ENCODE measurements at regions not wholly inside any gene's neighbourhood (a gene's known extent, or its start where the extent isn't known, plus 50 kb on each side); places are given as distances from the start of the nearest gene placed in this dataset.

- no peak for TF ChIP-seq POLR2A (IDR thresholded peaks at IDR 0.05; ENCODE audit: low read depth)
- no peak for TF ChIP-seq POLR2AphosphoS5 (IDR thresholded peaks at IDR 0.05)
- no peak for TF ChIP-seq CTCF (IDR thresholded peaks at IDR 0.05)
- no peak for TF ChIP-seq EP300 (IDR thresholded peaks at IDR 0.05)
- Histone ChIP-seq H3K4me1 (peaks cover 0 to 15% (median 4%) of the 10 kb centered on the region in 4 donors), H3K36me3 (no peaks in the 10 kb centered on the region), H3K4me3 (no peak overlapping the region), H3K9me3 (no peaks in the 10 kb centered on the region), H3K27ac (replicated peaks in 1 of 4) (no peak overlapping the region), H3K27me3 (no peaks in the 10 kb centered on the region)
- intact Hi-C loops (cut with DNase I): no loop called here
- no peak for DNase-seq (ENCODE audit: extremely low spot score)
- WGBS: 88% methylated on average over 5 of the region's 5 CpGs
These were observed 55.4 kb upstream of the FAM3C start for GRCh38 chr7:121451367-121452094.

GRCh38 chr7:121450631-121451198 is 54.6 kb upstream of the FAM3C start:
- no peaks in the 10 kb centered on the region for H3K36me3 ChIP-seq
- intact Hi-C loops (cut with DNase I): no loop called here
- 82% methylated on average over 2 of the region's 2 CpGs for WGBS
- H3K27me3 ChIP-seq: no peaks in the 10 kb centered on the region
- TF ChIP-seq POLR2AphosphoS5 (IDR thresholded peaks at IDR 0.05) (no peak), POLR2A (IDR thresholded peaks at IDR 0.05; ENCODE audit: low read depth) (no peak), CTCF (IDR thresholded peaks at IDR 0.05) (no peak), EP300 (IDR thresholded peaks at IDR 0.05) (no peak)
- H3K27ac ChIP-seq (replicated peaks in 1 of 4): no peak overlapping the region
- H3K4me1 ChIP-seq: peaks cover 0 to 18% (median 4%) of the 10 kb centered on the region in 4 donors
- DNase-seq (ENCODE audit: extremely low spot score): no peak
- H3K9me3 ChIP-seq: no peaks in the 10 kb centered on the region
- H3K4me3 ChIP-seq: no peak overlapping the region

- Histone ChIP-seq H3K4me1 (peaks cover 0 to 18% (median 4%) of the 10 kb centered on the region in 4 donors), H3K4me3 (no peak overlapping the region), H3K36me3 (no peaks in the 10 kb centered on the region), H3K27ac (replicated peaks in 1 of 4) (no peak overlapping the region), H3K9me3 (no peaks in the 10 kb centered on the region), H3K27me3 (no peaks in the 10 kb centered on the region)
- TF ChIP-seq POLR2AphosphoS5 (IDR thresholded peaks at IDR 0.05): no peak
- no peak for TF ChIP-seq EP300 (IDR thresholded peaks at IDR 0.05)
- TF ChIP-seq CTCF (IDR thresholded peaks at IDR 0.05): no peak
- TF ChIP-seq POLR2A (IDR thresholded peaks at IDR 0.05; ENCODE audit: low read depth): no peak
- DNase-seq (ENCODE audit: extremely low spot score): no peak
- intact Hi-C loops (cut with DNase I): no loop called here
- WGBS: 58% methylated on average over 1 of the region's 1 CpG
These were observed 53.7 kb upstream of the FAM3C start for GRCh38 chr7:121449735-121450240.

GRCh38 chr7:121449329-121449728 is 53.2 kb upstream of the FAM3C start:
- WGBS: 76% methylated on average over 3 of the region's 3 CpGs
- Histone ChIP-seq H3K27me3 (no peaks in the 10 kb centered on the region), H3K27ac (replicated peaks in 1 of 4) (no peak overlapping the region), H3K4me3 (no peak overlapping the region), H3K36me3 (no peaks in the 10 kb centered on the region), H3K9me3 (no peaks in the 10 kb centered on the region), H3K4me1 (peaks cover 0 to 18% (median 4%) of the 10 kb centered on the region in 4 donors)
- TF ChIP-seq POLR2AphosphoS5 (IDR thresholded peaks at IDR 0.05) (no peak), EP300 (IDR thresholded peaks at IDR 0.05) (no peak), POLR2A (IDR thresholded peaks at IDR 0.05; ENCODE audit: low read depth) (no peak), CTCF (IDR thresholded peaks at IDR 0.05) (no peak)
- no peak for DNase-seq (ENCODE audit: extremely low spot score)
- intact Hi-C loops (cut with DNase I): no loop called here

All from esophagus muscularis mucosa (tissue), 4 donors.